ENCODE measurements at regions not wholly inside any gene's neighbourhood (a gene's known extent, or its start where the extent isn't known, plus 50 kb on each side); places are given as distances from the start of the nearest gene placed in this dataset.
"Not testable (repeated sequence)": the region's sequence is repeated elsewhere in the genome, so short reads cannot be mapped to it uniquely, and the experiment has no call there.

GRCh38 chr2:16209799-16210198 lies 269.4 kb downstream of the MYCN start:
- no peak for DNase-seq

GRCh38 chr2:16208921-16209320 lies 268.6 kb downstream of the MYCN start:
- no peak for DNase-seq

- no peak for DNase-seq
Observed at GRCh38 chr2:16208241-16208797, 268.0 kb downstream of the MYCN start.

- DNase-seq = no peak
Observed at GRCh38 chr2:16207611-16208010, 267.3 kb downstream of the MYCN start.

- DNase-seq = no peak
Observed at GRCh38 chr2:16207151-16207550, 266.8 kb downstream of the MYCN start.

GRCh38 chr2:16206191-16206944 lies 266.0 kb downstream of the MYCN start:
- no peak for DNase-seq

- no peak for DNase-seq
Observed at GRCh38 chr2:16205631-16206030, 265.3 kb downstream of the MYCN start.

- no peak for DNase-seq
Observed at GRCh38 chr2:16204886-16205620, 264.7 kb downstream of the MYCN start.

GRCh38 chr2:16204251-16204650 lies 263.9 kb downstream of the MYCN start:
- DNase-seq = no peak

GRCh38 chr2:16203691-16204090 lies 263.3 kb downstream of the MYCN start:
- no peak for DNase-seq

GRCh38 chr2:16203069-16203468 lies 262.7 kb downstream of the MYCN start:
- no peak for DNase-seq

- no peak for DNase-seq
Observed at GRCh38 chr2:16202266-16203020, 262.1 kb downstream of the MYCN start.

- DNase-seq = no peak
Observed at GRCh38 chr2:16201848-16202247, 261.5 kb downstream of the MYCN start.

- DNase-seq = no peak
Observed at GRCh38 chr2:16200554-16201193, 260.3 kb downstream of the MYCN start.

GRCh38 chr2:16199882-16200553 lies 259.7 kb downstream of the MYCN start:
- DNase-seq = no peak

- not testable (repeated sequence) for DNase-seq
Observed at GRCh38 chr2:16199241-16199640, 258.9 kb downstream of the MYCN start.

- DNase-seq = no peak
Observed at GRCh38 chr2:16198166-16198912, 258.0 kb downstream of the MYCN start.

GRCh38 chr2:16197504-16198147 lies 257.3 kb downstream of the MYCN start:
- DNase-seq = no peak

GRCh38 chr2:16196687-16197503 lies 256.5 kb downstream of the MYCN start:
- no peak for DNase-seq

GRCh38 chr2:16195681-16196070 lies 255.3 kb downstream of the MYCN start:
- no peak for DNase-seq
